ENCODE measurements at regions not wholly inside any gene's neighbourhood (a gene's known extent, or its start where the extent isn't known, plus 50 kb on each side); places are given as distances from the start of the nearest gene placed in this dataset.

DNA sequence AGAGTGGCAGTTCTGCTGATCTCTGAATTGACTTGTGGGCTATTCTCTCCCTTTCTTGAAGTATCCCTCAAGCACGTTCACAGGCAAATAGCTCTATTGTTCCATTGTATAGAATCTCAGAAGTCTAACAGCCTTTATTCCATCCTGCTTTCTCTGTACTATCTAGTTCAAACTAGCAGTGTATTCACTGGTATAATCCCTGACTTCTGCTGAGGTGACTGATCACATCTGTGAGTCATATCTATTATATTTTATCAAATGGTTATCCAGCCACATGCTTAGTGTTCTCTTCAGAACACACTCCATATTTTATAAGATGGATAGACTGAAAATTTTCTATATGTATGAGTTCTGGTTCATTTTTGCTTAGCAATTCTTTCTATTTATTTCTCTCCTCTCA is 866.1 kb downstream of the C12orf50 start:
- no peak for DNase-seq
- 26 to 58% methylated on average over 1 of the region's 1 CpG for WGBS, 2 donors
- TF ChIP-seq POLR2A (IDR thresholded peaks at IDR 0.05): no peak
- TF ChIP-seq POLR2AphosphoS5 (IDR thresholded peaks at IDR 0.05): no peak
- TF ChIP-seq, protein P1, sequence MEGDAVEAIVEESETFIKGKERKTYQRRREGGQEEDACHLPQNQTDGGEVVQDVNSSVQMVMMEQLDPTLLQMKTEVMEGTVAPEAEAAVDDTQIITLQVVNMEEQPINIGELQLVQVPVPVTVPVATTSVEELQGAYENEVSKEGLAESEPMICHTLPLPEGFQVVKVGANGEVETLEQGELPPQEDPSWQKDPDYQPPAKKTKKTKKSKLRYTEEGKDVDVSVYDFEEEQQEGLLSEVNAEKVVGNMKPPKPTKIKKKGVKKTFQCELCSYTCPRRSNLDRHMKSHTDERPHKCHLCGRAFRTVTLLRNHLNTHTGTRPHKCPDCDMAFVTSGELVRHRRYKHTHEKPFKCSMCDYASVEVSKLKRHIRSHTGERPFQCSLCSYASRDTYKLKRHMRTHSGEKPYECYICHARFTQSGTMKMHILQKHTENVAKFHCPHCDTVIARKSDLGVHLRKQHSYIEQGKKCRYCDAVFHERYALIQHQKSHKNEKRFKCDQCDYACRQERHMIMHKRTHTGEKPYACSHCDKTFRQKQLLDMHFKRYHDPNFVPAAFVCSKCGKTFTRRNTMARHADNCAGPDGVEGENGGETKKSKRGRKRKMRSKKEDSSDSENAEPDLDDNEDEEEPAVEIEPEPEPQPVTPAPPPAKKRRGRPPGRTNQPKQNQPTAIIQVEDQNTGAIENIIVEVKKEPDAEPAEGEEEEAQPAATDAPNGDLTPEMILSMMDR (IDR thresholded peaks at IDR 0.05): no peak
- TF ChIP-seq EP300 (IDR thresholded peaks at IDR 0.05): no peak
- Histone ChIP-seq H3K36me3 (no peaks in the 10 kb centered on the region), H3K27ac (no peak overlapping the region), H3K27me3 (no peaks in the 10 kb centered on the region), H3K9me3 (peaks cover 0 to 2% (median 0%) of the 10 kb centered on the region in 4 donors), H3K4me1 (no peaks in the 10 kb centered on the region), H3K4me3 (no peak overlapping the region)
- intact Hi-C loops (cut with DNase I): no loop called here

DNA sequence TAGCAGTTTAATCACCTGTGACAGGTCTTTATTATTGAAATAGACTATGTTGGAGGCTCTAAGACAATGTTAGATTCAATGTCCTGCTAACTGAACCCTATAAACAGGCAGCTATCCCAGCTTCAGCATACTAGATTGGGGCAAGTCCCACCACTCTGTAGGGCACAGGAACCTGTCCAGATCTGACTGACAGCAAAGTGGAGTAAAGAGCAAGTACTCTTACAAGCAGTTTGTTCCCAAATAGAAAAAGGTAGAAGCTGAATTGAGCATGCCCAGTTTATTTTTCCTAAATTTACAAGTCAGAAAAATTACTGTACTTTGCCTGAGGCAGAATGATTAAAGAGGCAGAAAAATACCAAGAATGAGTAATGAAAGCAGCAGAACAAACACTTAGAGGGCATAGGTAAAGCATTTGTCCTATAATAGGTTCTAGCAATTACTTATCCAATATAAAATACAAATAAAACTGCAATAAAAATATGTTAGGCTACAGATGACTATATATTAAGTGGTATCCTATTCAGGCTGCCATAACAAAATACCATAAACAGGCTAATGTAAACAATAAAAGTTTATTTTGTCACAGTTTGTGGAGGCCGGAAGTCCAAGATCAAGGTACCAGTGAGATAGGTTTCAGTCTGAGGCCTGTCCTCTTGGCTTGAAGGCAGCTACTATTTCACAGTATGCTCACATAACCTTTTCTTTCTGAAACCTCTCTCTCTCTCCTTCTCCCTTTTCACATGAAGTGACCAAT is 868.2 kb downstream of the C12orf50 start:
- 28 to 65% methylated on average over 1 of the region's 1 CpG for WGBS, 2 donors
- TF ChIP-seq, protein P1 (IDR thresholded peaks at IDR 0.05): no peak
- TF ChIP-seq POLR2A (IDR thresholded peaks at IDR 0.05): no peak
- no peak for TF ChIP-seq POLR2AphosphoS5 (IDR thresholded peaks at IDR 0.05)
- TF ChIP-seq EP300 (IDR thresholded peaks at IDR 0.05): no peak
- Histone ChIP-seq H3K9me3 (peaks cover 0 to 2% (median 0%) of the 10 kb centered on the region in 4 donors), H3K4me3 (no peak overlapping the region), H3K36me3 (no peaks in the 10 kb centered on the region), H3K4me1 (no peaks in the 10 kb centered on the region), H3K27ac (no peak overlapping the region), H3K27me3 (no peaks in the 10 kb centered on the region)
- intact Hi-C loops (cut with DNase I): no loop called here
- no peak for DNase-seq

DNA sequence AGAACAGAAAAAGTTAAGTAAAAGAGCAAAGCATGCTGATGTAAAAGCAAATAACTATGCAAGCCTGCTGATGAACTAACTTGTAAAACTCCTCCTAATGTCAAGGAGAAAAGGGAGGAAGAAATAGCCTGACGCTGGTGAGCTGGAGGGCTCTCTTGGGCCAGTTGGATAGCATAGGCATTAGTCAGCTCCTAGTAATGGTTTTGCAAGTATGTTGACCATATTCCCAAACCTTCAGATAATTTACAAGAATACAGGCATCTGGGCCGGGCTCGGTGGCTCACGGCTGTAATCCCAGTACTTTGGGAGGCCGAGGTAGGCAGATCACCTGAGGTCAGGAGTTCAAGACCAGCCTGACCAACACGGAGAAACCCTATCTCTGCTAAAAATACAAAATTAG is 871.4 kb downstream of the C12orf50 start:
- DNase-seq: no peak
- Histone ChIP-seq H3K4me1 (no peaks in the 10 kb centered on the region), H3K27ac (no peak overlapping the region), H3K4me3 (no peak overlapping the region), H3K9me3 (no peaks in the 10 kb centered on the region), H3K36me3 (no peaks in the 10 kb centered on the region), H3K27me3 (no peaks in the 10 kb centered on the region)
- TF ChIP-seq POLR2AphosphoS5 (IDR thresholded peaks at IDR 0.05) (no peak), EP300 (IDR thresholded peaks at IDR 0.05) (no peak), POLR2A (IDR thresholded peaks at IDR 0.05) (no peak)
- TF ChIP-seq, protein P1 (IDR thresholded peaks at IDR 0.05): no peak
- 84 to 89% methylated on average over 6 of the region's 6 CpGs for WGBS, 2 donors
- intact Hi-C loops (cut with DNase I): no loop called here

DNA sequence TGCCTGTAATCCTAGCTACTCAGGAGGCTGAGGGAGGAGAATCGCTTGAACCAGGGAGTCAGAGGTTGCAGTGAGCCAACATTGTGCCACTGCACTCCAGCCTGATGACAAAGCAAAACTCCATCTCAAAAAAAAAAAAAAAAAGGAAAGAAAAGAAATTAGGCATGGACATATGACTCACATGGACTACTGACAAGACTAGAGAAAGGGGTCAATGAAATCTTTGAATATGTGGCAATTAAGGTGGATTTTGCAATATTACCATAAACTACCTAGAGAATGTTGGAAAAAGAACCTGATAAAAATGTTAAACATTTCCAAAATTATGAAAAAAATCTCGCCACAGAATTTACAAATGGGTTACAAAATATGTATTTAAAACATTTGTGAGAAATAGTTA is 873.6 kb downstream of the C12orf50 start:
- no peaks in the 10 kb centered on the region for H3K9me3 ChIP-seq
- no peaks in the 10 kb centered on the region for H3K36me3 ChIP-seq
- H3K4me1 ChIP-seq: peaks cover 0 to 8% (median 0%) of the 10 kb centered on the region in 4 donors
- no peaks in the 10 kb centered on the region for H3K27me3 ChIP-seq
- H3K4me3 ChIP-seq: no peak overlapping the region
- TF ChIP-seq POLR2AphosphoS5 (IDR thresholded peaks at IDR 0.05) (no peak), POLR2A (IDR thresholded peaks at IDR 0.05) (no peak), EP300 (IDR thresholded peaks at IDR 0.05) (no peak)
- TF ChIP-seq, protein P1 (IDR thresholded peaks at IDR 0.05): no peak
- intact Hi-C loops (cut with DNase I): no loop called here
- no peak overlapping the region for H3K27ac ChIP-seq
- 70 to 83% methylated on average over 2 of the region's 2 CpGs for WGBS, 2 donors
- no peak for DNase-seq
